ENCODE measurements at regions not wholly inside any gene's neighbourhood (a gene's known extent, or its start where the extent isn't known, plus 50 kb on each side); places are given as distances from the start of the nearest gene placed in this dataset.
"Not testable (repeated sequence)": the region's sequence is repeated elsewhere in the genome, so short reads cannot be mapped to it uniquely, and the experiment has no call there.

- not testable (repeated sequence) for TF ChIP-seq CTCF (IDR thresholded peaks at IDR 0.05; ENCODE audit: insufficient read depth, low read depth, low read length); EZH2 (IDR thresholded peaks at IDR 0.05; ENCODE audit: insufficient read depth, low read length)
Observed at GRCh38 chr4:49215082-49215479, 229.0 kb downstream of the CWH43 start.
